Transverse colon (tissue), 4 donors: ENCODE measurements at regions not wholly inside any gene's neighbourhood (a gene's known extent, or its start where the extent isn't known, plus 50 kb on each side); places are given as distances from the start of the nearest gene placed in this dataset.

Source experiments
- CTCF ChIP-seq, 5 experiments: fragments of 200-600 bp in 3 of 5; fragments of 450-650 bp in 2 of 5; sonication (generic) in 3 of 5; IDR thresholded peaks; 1 replicate in 2 of 5; 2 replicates in 3 of 5; pipeline ENCODE4 v1.5.1; 2016 to 2017; ENCODE audit warnings: antibody characterized with exemption in 5 of 5, inconsistent platforms in 3 of 5, mild to moderate bottlenecking in 2 of 5, moderate library complexity in 1 of 5
- EP300 ChIP-seq: sonication (generic); formaldehyde crosslinking; IDR thresholded peaks from one replicate; pipeline ENCODE4 v1.6.1; 2017; ENCODE audit warnings: antibody characterized with exemption, low read depth
- POLR2A ChIP-seq: fragments of 450-650 bp; IDR thresholded peaks from one replicate; pipeline ENCODE4 v1.6.1; 2016; ENCODE audit warnings: antibody characterized with exemption, mild to moderate bottlenecking, moderate library complexity
- POLR2AphosphoS5 ChIP-seq, 3 donors: sonication (generic); formaldehyde crosslinking; IDR thresholded peaks; one replicate each; pipeline ENCODE4 v1.6.1; 2016; ENCODE audit warnings: antibody characterized with exemption in 3 of 3

- TF ChIP-seq POLR2A (no peak), CTCF (IDR thresholded peaks at IDR 0.05) (no peak), EP300 (no peak), POLR2AphosphoS5 (IDR thresholded peaks at IDR 0.05) (no peak)
Observed at GRCh38 chr12:75954041-75954440, 77.5 kb downstream of the PHLDA1 start.
